HG02763 (cell line): ENCODE measurements at regions not wholly inside any gene's neighbourhood (a gene's known extent, or its start where the extent isn't known, plus 50 kb on each side); places are given as distances from the start of the nearest gene placed in this dataset.
"Not testable (repeated sequence)": the region's sequence is repeated elsewhere in the genome, so short reads cannot be mapped to it uniquely, and the experiment has no call there.

ENCODE experiments used
- ATAC-seq: cut with Tn5 transposase; IDR thresholded peaks from one replicate; pipeline ENCODE4 v1.9.1; 2021; ENCODE audit warnings: mild to moderate bottlenecking, moderate library complexity; ENCODE audit not compliant: unreplicated experiment

- no peak for ATAC-seq
Observed at GRCh38 chr6:4420160-4420865, 284.9 kb upstream of the ECI2 start.

GRCh38 chr6:4415549-4415948 lies 280.2 kb upstream of the ECI2 start:
- no peak for ATAC-seq

GRCh38 chr6:4414078-4414477 lies 278.7 kb upstream of the ECI2 start:
- ATAC-seq: not testable (repeated sequence)

GRCh38 chr6:4413073-4413472 lies 277.7 kb upstream of the ECI2 start:
- no peak for ATAC-seq

- ATAC-seq: no peak
Observed at GRCh38 chr6:4412488-4412887, 277.1 kb upstream of the ECI2 start.

- no peak for ATAC-seq
Observed at GRCh38 chr6:4412077-4412476, 276.7 kb upstream of the ECI2 start.

- ATAC-seq: peak; percentile 89
Observed at GRCh38 chr6:4407710-4408109, 272.3 kb upstream of the ECI2 start.

GRCh38 chr6:4405621-4406212 lies 270.3 kb upstream of the ECI2 start:
- no peak for ATAC-seq

- ATAC-seq: no peak
Observed at GRCh38 chr6:4404415-4404814, 269.0 kb upstream of the ECI2 start.

- ATAC-seq: no peak
Observed at GRCh38 chr6:4403828-4404227, 268.5 kb upstream of the ECI2 start.

GRCh38 chr6:4403023-4403752 lies 267.8 kb upstream of the ECI2 start:
- no peak for ATAC-seq

- ATAC-seq: no peak
Observed at GRCh38 chr6:4402477-4402976, 267.2 kb upstream of the ECI2 start.

GRCh38 chr6:4401408-4402368 lies 266.3 kb upstream of the ECI2 start:
- no peak for ATAC-seq

GRCh38 chr6:4399656-4400055 lies 264.3 kb upstream of the ECI2 start:
- no peak for ATAC-seq

GRCh38 chr6:4398791-4399190 lies 263.4 kb upstream of the ECI2 start:
- ATAC-seq: no peak

- no peak for ATAC-seq
Observed at GRCh38 chr6:4397307-4397706, 261.9 kb upstream of the ECI2 start.

GRCh38 chr6:4396044-4396443 lies 260.7 kb upstream of the ECI2 start:
- ATAC-seq: no peak

GRCh38 chr6:4395386-4395785 lies 260.0 kb upstream of the ECI2 start:
- ATAC-seq: no peak

- ATAC-seq: no peak
Observed at GRCh38 chr6:4394786-4395185, 259.4 kb upstream of the ECI2 start.

GRCh38 chr6:4388675-4389074 lies 253.3 kb upstream of the ECI2 start:
- no peak for ATAC-seq

GRCh38 chr6:4384656-4385055 lies 249.3 kb upstream of the ECI2 start:
- no peak for ATAC-seq
